ENCODE measurements at regions not wholly inside any gene's neighbourhood (a gene's known extent, or its start where the extent isn't known, plus 50 kb on each side); places are given as distances from the start of the nearest gene placed in this dataset.

GRCh38 chr15:96440978-96441377 lies 110.5 kb downstream of the NR2F2 start:
- TF ChIP-seq CTCF (IDR thresholded peaks at IDR 0.05) (no peak), POLR2A (IDR thresholded peaks at IDR 0.05) (no peak)
